ENCODE measurements at regions not wholly inside any gene's neighbourhood (a gene's known extent, or its start where the extent isn't known, plus 50 kb on each side); places are given as distances from the start of the nearest gene placed in this dataset.

GRCh38 chr21:31408301-31409088, 64.4 kb upstream of the TIAM1 start:
- DNase-seq (ENCODE audit: low read depth) (no peak), FAIRE-seq (no peak)
- TF ChIP-seq EZH2 (IDR thresholded peaks at IDR 0.05; ENCODE audit: insufficient read depth, low read length) (no peak), CTCF (IDR thresholded peaks at IDR 0.05; ENCODE audit: insufficient read depth, low read depth, low read length) (no peak)
- H3K4me3 ChIP-seq (ENCODE audit: insufficient read depth, low read depth, low read length) = no peak overlapping the region
- no peak overlapping the region for H3K9ac ChIP-seq (ENCODE audit: low read length)
- H4K20me1 ChIP-seq (ENCODE audit: insufficient read depth, low read length) = no peaks in the 10 kb centered on the region
- Mint-ChIP-seq H3K27ac (ENCODE audit: unreplicated experiment) (no peak overlapping the region), H3K4me1 (ENCODE audit: low read depth, unreplicated experiment) (peaks cover 7% of the 10 kb centered on the region), H3K4me3 (ENCODE audit: unreplicated experiment) (no peak overlapping the region), H3K27me3 (ENCODE audit: low read depth, unreplicated experiment) (no peaks in the 10 kb centered on the region), H3K9me3 (ENCODE audit: unreplicated experiment) (no peaks in the 10 kb centered on the region), H3K36me3 (ENCODE audit: low read depth, unreplicated experiment) (no peaks in the 10 kb centered on the region)
- no peak overlapping the region for H3K27ac ChIP-seq (ENCODE audit: low read depth, low read length)
- H3K36me3 ChIP-seq (ENCODE audit: insufficient read depth, low read length) = no peaks in the 10 kb centered on the region
- no peaks in the 10 kb centered on the region for H3K9me3 ChIP-seq (ENCODE audit: insufficient read depth, low read depth, low read length)
- H3K4me2 ChIP-seq (ENCODE audit: low read length) = no peak overlapping the region
- no peaks in the 10 kb centered on the region for H3K27me3 ChIP-seq (ENCODE audit: insufficient read depth, low read length)
- no peak overlapping the region for H2AFZ ChIP-seq (ENCODE audit: low read depth, low read length)
- no peaks in the 10 kb centered on the region for H3K4me1 ChIP-seq (ENCODE audit: insufficient read depth, low read length)
- H3K79me2 ChIP-seq (ENCODE audit: insufficient read depth, low read length) = no peaks in the 10 kb centered on the region

GRCh38 chr21:31406510-31406909, 62.4 kb upstream of the TIAM1 start:
- TF ChIP-seq CTCF (IDR thresholded peaks at IDR 0.05; ENCODE audit: insufficient read depth, low read depth, low read length) (no peak), EZH2 (IDR thresholded peaks at IDR 0.05; ENCODE audit: insufficient read depth, low read length) (no peak)
- no peak overlapping the region for H3K4me3 ChIP-seq (ENCODE audit: insufficient read depth, low read depth, low read length)
- no peaks in the 10 kb centered on the region for H4K20me1 ChIP-seq (ENCODE audit: insufficient read depth, low read length)
- no peaks in the 10 kb centered on the region for H3K36me3 ChIP-seq (ENCODE audit: insufficient read depth, low read length)
- H3K4me3 Mint-ChIP-seq (ENCODE audit: unreplicated experiment) = no peak overlapping the region
- no peaks in the 10 kb centered on the region for H3K27me3 Mint-ChIP-seq (ENCODE audit: low read depth, unreplicated experiment)
- no peak overlapping the region for H3K27ac ChIP-seq (ENCODE audit: low read depth, low read length)
- no peaks in the 10 kb centered on the region for H3K4me1 ChIP-seq (ENCODE audit: insufficient read depth, low read length)
- H2AFZ ChIP-seq (ENCODE audit: low read depth, low read length) = no peak overlapping the region
- H3K9me3 Mint-ChIP-seq (ENCODE audit: unreplicated experiment) = no peaks in the 10 kb centered on the region
- H3K4me2 ChIP-seq (ENCODE audit: low read length) = no peak overlapping the region
- no peak for DNase-seq (ENCODE audit: low read depth)
- H3K36me3 Mint-ChIP-seq (ENCODE audit: low read depth, unreplicated experiment) = no peaks in the 10 kb centered on the region
- no peaks in the 10 kb centered on the region for H3K27me3 ChIP-seq (ENCODE audit: insufficient read depth, low read length)
- no peak overlapping the region for H3K9ac ChIP-seq (ENCODE audit: low read length)
- FAIRE-seq = no peak
- no peaks in the 10 kb centered on the region for H3K79me2 ChIP-seq (ENCODE audit: insufficient read depth, low read length)
- no peak overlapping the region for H3K27ac Mint-ChIP-seq (ENCODE audit: unreplicated experiment)
- no peaks in the 10 kb centered on the region for H3K9me3 ChIP-seq (ENCODE audit: insufficient read depth, low read depth, low read length)
- peaks cover 7% of the 10 kb centered on the region for H3K4me1 Mint-ChIP-seq (ENCODE audit: low read depth, unreplicated experiment)

GRCh38 chr21:31405604-31406003, 61.5 kb upstream of the TIAM1 start:
- H3K27me3 ChIP-seq (ENCODE audit: insufficient read depth, low read length) = no peaks in the 10 kb centered on the region
- H3K36me3 ChIP-seq (ENCODE audit: insufficient read depth, low read length) = no peaks in the 10 kb centered on the region
- H3K4me2 ChIP-seq (ENCODE audit: low read length) = no peak overlapping the region
- H3K4me3 Mint-ChIP-seq (ENCODE audit: unreplicated experiment) = no peak overlapping the region
- H3K4me3 ChIP-seq (ENCODE audit: insufficient read depth, low read depth, low read length) = no peak overlapping the region
- no peaks in the 10 kb centered on the region for H4K20me1 ChIP-seq (ENCODE audit: insufficient read depth, low read length)
- H3K27ac Mint-ChIP-seq (ENCODE audit: unreplicated experiment) = no peak overlapping the region
- no peak overlapping the region for H3K9ac ChIP-seq (ENCODE audit: low read length)
- no peak for TF ChIP-seq EZH2 (IDR thresholded peaks at IDR 0.05; ENCODE audit: insufficient read depth, low read length)
- TF ChIP-seq CTCF (IDR thresholded peaks at IDR 0.05; ENCODE audit: insufficient read depth, low read depth, low read length) = no peak
- no peak overlapping the region for H2AFZ ChIP-seq (ENCODE audit: low read depth, low read length)
- no peak overlapping the region for H3K27ac ChIP-seq (ENCODE audit: low read depth, low read length)
- DNase-seq (ENCODE audit: low read depth) (no peak), FAIRE-seq (no peak)
- H3K79me2 ChIP-seq (ENCODE audit: insufficient read depth, low read length) = no peaks in the 10 kb centered on the region
- peaks cover 7% of the 10 kb centered on the region for H3K4me1 Mint-ChIP-seq (ENCODE audit: low read depth, unreplicated experiment)
- no peaks in the 10 kb centered on the region for H3K4me1 ChIP-seq (ENCODE audit: insufficient read depth, low read length)
- no peaks in the 10 kb centered on the region for H3K27me3 Mint-ChIP-seq (ENCODE audit: low read depth, unreplicated experiment)
- H3K9me3 Mint-ChIP-seq (ENCODE audit: unreplicated experiment) = no peaks in the 10 kb centered on the region
- no peaks in the 10 kb centered on the region for H3K9me3 ChIP-seq (ENCODE audit: insufficient read depth, low read depth, low read length)
- no peaks in the 10 kb centered on the region for H3K36me3 Mint-ChIP-seq (ENCODE audit: low read depth, unreplicated experiment)

All from astrocyte (in vitro differentiated cells and primary cell).